KOPT-K1 (cell line): ENCODE measurements at regions not wholly inside any gene's neighbourhood (a gene's known extent, or its start where the extent isn't known, plus 50 kb on each side); places are given as distances from the start of the nearest gene placed in this dataset.
"Not testable (repeated sequence)": the region's sequence is repeated elsewhere in the genome, so short reads cannot be mapped to it uniquely, and the experiment has no call there.

Source experiments
- H3K27ac ChIP-seq: fragments of 200-600 bp; sonication (generic); 2 replicates; pipeline ENCODE4 v1.5.1; 2016; ENCODE audit warnings: antibody characterized with exemption, mild to moderate bottlenecking, low read depth, low read length; ENCODE audit not compliant: poor library complexity, severe bottlenecking
- H3K36me3 ChIP-seq: fragments of 200-600 bp; sonication (generic); 2 replicates; pipeline ENCODE4 v1.5.1; 2017; ENCODE audit warnings: antibody characterized with exemption, mild to moderate bottlenecking, low read length, moderate library complexity; ENCODE audit not compliant: insufficient read depth
- H3K9me3 ChIP-seq: fragments of 200-600 bp; sonication (generic); 2 replicates; pipeline ENCODE4 v1.5.1; 2017; ENCODE audit warnings: antibody characterized with exemption, low read length, mild to moderate bottlenecking; ENCODE audit not compliant: insufficient read depth, poor library complexity, severe bottlenecking

- not testable (repeated sequence) for H3K36me3 ChIP-seq
- H3K9me3 ChIP-seq, result peaks cover 100% of the 10 kb centered on the region
These were observed 2572.7 kb upstream of the TPTE start for GRCh38 chr21:7948727-7949126.

GRCh38 chr21:7949882-7950281 is 2571.5 kb upstream of the TPTE start:
- H3K27ac ChIP-seq, H3K36me3 ChIP-seq: not testable (repeated sequence)
- H3K9me3 ChIP-seq, result peaks cover 100% of the 10 kb centered on the region

More at GRCh38 chr21:7948727-7949126, 2572.7 kb upstream of the TPTE start:
- H3K27ac ChIP-seq, result not testable (repeated sequence)

- H3K27ac ChIP-seq, result no peak overlapping the region
- H3K9me3 ChIP-seq, result peaks cover 100% of the 10 kb centered on the region
- no peaks in the 10 kb centered on the region for H3K36me3 ChIP-seq
These were observed 2569.4 kb upstream of the TPTE start for GRCh38 chr21:7951854-7952519.

- H3K36me3 ChIP-seq, result no peaks in the 10 kb centered on the region
- peaks cover 100% of the 10 kb centered on the region for H3K9me3 ChIP-seq
- H3K27ac ChIP-seq, result no peak overlapping the region
These were observed 2568.7 kb upstream of the TPTE start for GRCh38 chr21:7952648-7953047.

- H3K27ac ChIP-seq, result no peak overlapping the region
- H3K36me3 ChIP-seq, result no peaks in the 10 kb centered on the region
- peaks cover 100% of the 10 kb centered on the region for H3K9me3 ChIP-seq
These were observed 2568.3 kb upstream of the TPTE start for GRCh38 chr21:7953058-7953457.

- H3K9me3 ChIP-seq, result peaks cover 78% of the 10 kb centered on the region
- not testable (repeated sequence) for H3K27ac ChIP-seq, H3K36me3 ChIP-seq
These were observed 2565.9 kb upstream of the TPTE start for GRCh38 chr21:7955358-7956073.

GRCh38 chr21:7956074-7956452 is 2565.3 kb upstream of the TPTE start:
- not testable (repeated sequence) for H3K36me3 ChIP-seq, H3K27ac ChIP-seq
- H3K9me3 ChIP-seq, result peaks cover 73% of the 10 kb centered on the region

- not testable (repeated sequence) for H3K36me3 ChIP-seq, H3K27ac ChIP-seq
- H3K9me3 ChIP-seq, result peaks cover 65% of the 10 kb centered on the region
These were observed 2564.2 kb upstream of the TPTE start for GRCh38 chr21:7956998-7957712.

- H3K9me3 ChIP-seq, result peaks cover 64% of the 10 kb centered on the region
- H3K36me3 ChIP-seq, result no peaks in the 10 kb centered on the region
- H3K27ac ChIP-seq, result no peak overlapping the region
These were observed 2563.7 kb upstream of the TPTE start for GRCh38 chr21:7957713-7958064.
